ENCODE measurements at regions not wholly inside any gene's neighbourhood (a gene's known extent, or its start where the extent isn't known, plus 50 kb on each side); places are given as distances from the start of the nearest gene placed in this dataset.
"Not testable (repeated sequence)": the region's sequence is repeated elsewhere in the genome, so short reads cannot be mapped to it uniquely, and the experiment has no call there.

DNA sequence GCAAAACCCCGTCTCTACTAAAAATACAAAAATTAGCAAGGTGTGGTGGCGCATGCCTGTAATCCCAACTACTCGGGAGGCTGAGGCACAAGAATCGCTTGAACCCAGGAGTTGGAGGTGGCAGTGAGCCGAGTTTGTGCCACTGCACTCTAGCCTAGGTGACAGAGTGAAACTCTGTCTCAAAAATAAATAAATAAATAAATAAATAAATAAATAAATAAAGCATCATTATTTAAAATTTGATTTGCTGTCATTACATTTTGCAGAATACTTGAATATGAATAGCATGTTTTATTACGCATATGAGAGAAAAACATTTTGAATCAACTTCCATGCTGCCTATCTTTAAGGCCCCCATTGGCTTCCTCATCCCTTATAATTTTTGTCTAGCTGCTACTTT is 53.4 kb upstream of the MED14 start:
- TF ChIP-seq CTCF, POLR2A (IDR thresholded peaks at IDR 0.05): not testable (repeated sequence)
